A673 (cell line): ENCODE measurements at regions not wholly inside any gene's neighbourhood (a gene's known extent, or its start where the extent isn't known, plus 50 kb on each side); places are given as distances from the start of the nearest gene placed in this dataset.

Source experiments
- BruUV-seq: library from RNA; stranded (reverse); fragments of 400-500 nt; replicated peaks from 2 replicates; lab custom pipeline; 2021; lab: Mats Ljungman, UMichigan
- CTCF ChIA-PET: fragments of 300-600 bp; sonication (Branson Sonifier 250); formaldehyde crosslinking; loops from one replicate; lab custom pipeline; 2022; ENCODE audit warnings: antibody characterized with exemption; lab: Charles Lee
- POLR2A ChIA-PET: fragments of 300-600 bp; sonication (Branson Sonifier 250); formaldehyde crosslinking; loops from one replicate; lab custom pipeline; 2022; ENCODE audit warnings: antibody characterized with exemption; ENCODE audit not compliant: low non-redundant PET; lab: Charles Lee
- DNase-seq: peaks from one replicate; pipeline ENCODE4 v3.0.0-alpha.2; 2015; ENCODE audit warnings: low spot score
- H3K27ac ChIP-seq: fragments of 200-600 bp; sonication (generic); 2 replicates; pipeline ENCODE4 v1.5.1; 2016; ENCODE audit warnings: mixed run types, low read depth, mild to moderate bottlenecking, mixed read lengths, antibody characterized with exemption, low read length; ENCODE audit not compliant: poor library complexity, severe bottlenecking
- H3K27me3 ChIP-seq: fragments of 200-600 bp; sonication (generic); replicated peaks from 2 replicates; pipeline ENCODE4 v1.6.1; 2017; ENCODE audit warnings: mixed run types, low read depth, mild to moderate bottlenecking, mixed read lengths, antibody characterized with exemption, low read length; ENCODE audit not compliant: insufficient read depth, poor library complexity
- H3K36me3 ChIP-seq: fragments of 200-600 bp; sonication (generic); 2 replicates; pipeline ENCODE4 v1.6.1; 2016; ENCODE audit warnings: mixed run types, mild to moderate bottlenecking, mixed read lengths, antibody characterized with exemption, low read length; ENCODE audit not compliant: insufficient read depth, poor library complexity, severe bottlenecking
- H3K4me1 ChIP-seq: fragments of 200-600 bp; sonication (generic); 2 replicates; pipeline ENCODE4 v1.6.1; 2017; ENCODE audit warnings: mixed run types, mild to moderate bottlenecking, mixed read lengths, antibody characterized with exemption, low read length; ENCODE audit not compliant: insufficient read depth, poor library complexity, severe bottlenecking
- H3K4me3 ChIP-seq: fragments of 200-600 bp; sonication (generic); 2 replicates; pipeline ENCODE4 v1.5.1; 2016; ENCODE audit warnings: low read depth, mixed run types, mild to moderate bottlenecking, mixed read lengths, low read length; ENCODE audit not compliant: poor library complexity, severe bottlenecking
- H3K9me3 ChIP-seq: fragments of 200-600 bp; sonication (generic); 2 replicates; pipeline ENCODE4 v1.6.1; 2016; ENCODE audit warnings: mixed run types, low read depth, mild to moderate bottlenecking, mixed read lengths, antibody characterized with exemption, low read length; ENCODE audit not compliant: poor library complexity, severe bottlenecking
- CTCF ChIP-seq: fragments of 300-800, 200-600 bp; sonication (generic); conservative IDR thresholded peaks from 2 replicates; pipeline ENCODE4 v1.5.1; 2017; ENCODE audit warnings: low read depth, mild to moderate bottlenecking, antibody characterized with exemption, low read length, moderate library complexity, mixed read lengths
- EZH2 ChIP-seq: fragments of 200-600 bp; sonication (generic); IDR thresholded peaks from 2 replicates; pipeline ENCODE4 v1.6.1; 2017; ENCODE audit warnings: borderline replicate concordance, low read depth, mild to moderate bottlenecking, mixed read lengths, antibody characterized with exemption, low read length; ENCODE audit not compliant: poor library complexity, severe bottlenecking
- intact Hi-C: fragments of 100-400 bp; cut with micrococcal nuclease; formaldehyde crosslinking; loops from one replicate; pipeline ENCODE4 v1.10.0; 2022; ENCODE audit not compliant: unreplicated experiment

GRCh38 chr12:83779526-83779925 lies 1092.8 kb downstream of the TMTC2 start:
- H3K27ac ChIP-seq: no peak overlapping the region
- H3K27me3 ChIP-seq: no peaks in the 10 kb centered on the region
- H3K9me3 ChIP-seq: no peaks in the 10 kb centered on the region
- no peak for DNase-seq
- H3K4me1 ChIP-seq: no peaks in the 10 kb centered on the region
- no peaks in the 10 kb centered on the region for H3K36me3 ChIP-seq
- POLR2A ChIA-PET: no interaction called here
- no peak for TF ChIP-seq CTCF
- no peak for TF ChIP-seq EZH2
- CTCF ChIA-PET: no interaction called here
- H3K4me3 ChIP-seq: no peak overlapping the region
- BruUV-seq: no TSS peak
- intact Hi-C loops: no loop called here

GRCh38 chr12:83769151-83769550 lies 1082.4 kb downstream of the TMTC2 start:
- no peaks in the 10 kb centered on the region for H3K4me1 ChIP-seq
- no peak overlapping the region for H3K4me3 ChIP-seq
- no peak for TF ChIP-seq CTCF
- no peaks in the 10 kb centered on the region for H3K27me3 ChIP-seq
- no TSS peak for BruUV-seq
- intact Hi-C loops: no loop called here
- no peaks in the 10 kb centered on the region for H3K36me3 ChIP-seq
- no peak for DNase-seq
- no peak overlapping the region for H3K27ac ChIP-seq
- ChIA-PET CTCF (no interaction called here), POLR2A (no interaction called here)
- peaks cover 3% of the 10 kb centered on the region for H3K9me3 ChIP-seq

GRCh38 chr12:83767723-83768122 lies 1081.0 kb downstream of the TMTC2 start:
- ChIA-PET CTCF (no interaction called here), POLR2A (interaction anchor here (0.6 kb wide), 1 partner anchor 23 kb away, joined by 3 read pairs; no protein-coding TSS in a partner anchor)
- intact Hi-C loops: no loop called here
- Histone ChIP-seq H3K36me3 (no peaks in the 10 kb centered on the region), H3K9me3 (no peaks in the 10 kb centered on the region), H3K4me1 (no peaks in the 10 kb centered on the region), H3K27ac (no peak overlapping the region), H3K27me3 (no peaks in the 10 kb centered on the region), H3K4me3 (no peak overlapping the region)
- no peak for DNase-seq
- TF ChIP-seq EZH2: no peak
- no peak for TF ChIP-seq CTCF
- no TSS peak for BruUV-seq
